Kidney epithelial cell (primary cell): ENCODE measurements at regions not wholly inside any gene's neighbourhood (a gene's known extent, or its start where the extent isn't known, plus 50 kb on each side); places are given as distances from the start of the nearest gene placed in this dataset.

Source experiments
- DNase-seq: peaks from one replicate; pipeline ENCODE4 v3.0.0-alpha.2; 2010; ENCODE audit warnings: low read depth
- H3K27me3 ChIP-seq: 2 replicates; pipeline ENCODE4 v1.6.0; 2011; ENCODE audit warnings: low read length; ENCODE audit not compliant: control insufficient read depth, insufficient read depth
- H3K36me3 ChIP-seq: 2 replicates; pipeline ENCODE4 v1.5.1; 2011; ENCODE audit warnings: low read length; ENCODE audit not compliant: control insufficient read depth, insufficient read depth
- H3K4me3 ChIP-seq: 2 replicates; pipeline ENCODE4 v1.5.1; 2011; ENCODE audit warnings: low read depth, mild to moderate bottlenecking, control low read depth, low read length
- TF ChIP-seq, protein P1 (sequence below): IDR thresholded peaks from 2 replicates; pipeline ENCODE4 v1.5.1; 2011; ENCODE audit warnings: mild to moderate bottlenecking, moderate library complexity, low read length, control low read depth, inconsistent platforms; ENCODE audit not compliant: insufficient read depth, poor library complexity, severe bottlenecking

DNA sequence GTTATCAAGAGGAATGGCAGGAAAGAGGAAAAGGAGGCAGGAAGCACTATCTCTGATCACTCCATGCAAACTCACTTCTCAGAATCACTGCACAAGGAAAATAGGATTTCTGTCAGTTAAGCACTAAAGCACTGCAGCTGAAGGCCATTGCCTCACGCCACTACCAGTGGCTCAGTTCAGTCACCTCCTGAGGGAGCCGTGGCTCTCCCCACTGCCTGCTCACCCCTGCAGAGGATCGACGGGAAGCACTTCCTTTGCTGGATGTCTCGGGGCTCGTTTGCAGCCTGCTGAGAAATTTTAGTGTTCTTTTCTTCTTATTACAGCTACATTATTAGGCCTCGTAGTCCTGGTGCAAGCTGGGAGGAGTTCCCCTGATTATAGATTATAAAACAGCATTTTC is 90.1 kb upstream of the ADCY1 start:
- H3K4me3 ChIP-seq, result no peak overlapping the region

DNA sequence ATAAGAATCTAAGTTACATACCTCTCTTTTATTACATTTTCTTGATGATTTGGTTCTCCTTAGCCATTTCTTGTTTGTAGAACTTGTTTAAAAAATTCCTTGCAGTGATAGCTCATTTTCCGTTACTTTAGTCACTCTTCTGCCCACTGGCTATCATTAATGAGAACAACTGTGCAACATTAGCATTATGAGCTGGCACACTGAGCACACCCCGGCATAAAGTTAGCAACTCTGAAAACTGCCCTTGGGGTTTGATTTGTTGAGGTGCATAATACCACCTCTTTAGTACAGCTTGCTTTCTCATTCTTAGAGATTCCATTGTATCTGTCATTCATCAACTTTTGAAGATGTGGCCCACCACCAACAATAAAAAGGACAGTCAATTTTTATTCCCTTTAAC is 87.6 kb upstream of the ADCY1 start:
- H3K27me3 ChIP-seq, result no peaks in the 10 kb centered on the region
- TF ChIP-seq, protein P1, sequence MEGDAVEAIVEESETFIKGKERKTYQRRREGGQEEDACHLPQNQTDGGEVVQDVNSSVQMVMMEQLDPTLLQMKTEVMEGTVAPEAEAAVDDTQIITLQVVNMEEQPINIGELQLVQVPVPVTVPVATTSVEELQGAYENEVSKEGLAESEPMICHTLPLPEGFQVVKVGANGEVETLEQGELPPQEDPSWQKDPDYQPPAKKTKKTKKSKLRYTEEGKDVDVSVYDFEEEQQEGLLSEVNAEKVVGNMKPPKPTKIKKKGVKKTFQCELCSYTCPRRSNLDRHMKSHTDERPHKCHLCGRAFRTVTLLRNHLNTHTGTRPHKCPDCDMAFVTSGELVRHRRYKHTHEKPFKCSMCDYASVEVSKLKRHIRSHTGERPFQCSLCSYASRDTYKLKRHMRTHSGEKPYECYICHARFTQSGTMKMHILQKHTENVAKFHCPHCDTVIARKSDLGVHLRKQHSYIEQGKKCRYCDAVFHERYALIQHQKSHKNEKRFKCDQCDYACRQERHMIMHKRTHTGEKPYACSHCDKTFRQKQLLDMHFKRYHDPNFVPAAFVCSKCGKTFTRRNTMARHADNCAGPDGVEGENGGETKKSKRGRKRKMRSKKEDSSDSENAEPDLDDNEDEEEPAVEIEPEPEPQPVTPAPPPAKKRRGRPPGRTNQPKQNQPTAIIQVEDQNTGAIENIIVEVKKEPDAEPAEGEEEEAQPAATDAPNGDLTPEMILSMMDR, result no peak
- no peak for DNase-seq
- H3K36me3 ChIP-seq, result no peaks in the 10 kb centered on the region
- no peak overlapping the region for H3K4me3 ChIP-seq

More for the DNA sequence above, 90.1 kb upstream of the ADCY1 start:
- H3K36me3 ChIP-seq, result no peaks in the 10 kb centered on the region
- TF ChIP-seq, protein P1, result no peak
- no peak for DNase-seq
- H3K27me3 ChIP-seq, result no peaks in the 10 kb centered on the region

DNA sequence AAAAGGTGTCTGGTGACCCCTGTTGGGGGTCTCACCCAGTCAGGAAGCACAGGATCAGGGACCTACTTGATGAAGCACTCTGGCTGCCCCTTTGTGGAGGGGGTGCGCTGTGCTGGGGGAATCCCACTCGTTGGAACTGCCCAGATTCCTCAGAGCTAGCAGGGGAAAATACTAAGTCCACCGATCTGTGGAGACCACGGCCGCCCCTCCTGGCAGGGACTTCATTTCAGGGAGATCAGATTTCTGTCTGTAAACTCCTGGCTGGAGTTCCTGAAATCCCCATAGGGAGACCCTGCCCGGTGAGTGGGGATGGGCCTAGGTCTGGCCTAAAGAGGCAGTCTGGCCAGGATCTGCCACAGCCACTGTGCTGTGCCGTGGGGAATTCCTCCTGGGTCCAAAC is 79.3 kb upstream of the ADCY1 start:
- TF ChIP-seq, protein P1, result no peak
- H3K27me3 ChIP-seq, result no peaks in the 10 kb centered on the region
- H3K36me3 ChIP-seq, result no peaks in the 10 kb centered on the region
- no peak overlapping the region for H3K4me3 ChIP-seq
- no peak for DNase-seq

DNA sequence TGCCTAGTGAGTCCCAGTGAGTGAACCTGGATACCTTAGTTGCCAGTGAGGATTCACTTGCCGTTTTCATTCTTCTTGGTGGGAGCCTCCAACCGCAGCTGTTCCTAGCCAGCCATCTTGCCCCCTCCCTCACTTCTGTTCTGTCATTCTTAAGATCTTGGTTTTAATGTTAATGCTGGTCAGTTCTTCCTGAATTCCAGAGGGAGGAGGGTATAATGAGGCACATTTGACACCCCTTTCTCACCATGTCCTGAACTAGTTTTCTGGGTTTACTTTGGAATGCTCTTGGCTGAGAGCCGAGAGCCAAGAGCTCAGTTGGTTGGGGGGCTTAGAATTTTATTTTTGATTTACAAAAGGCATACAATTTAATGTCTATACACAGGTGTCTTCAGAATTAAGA is 78.5 kb upstream of the ADCY1 start:
- TF ChIP-seq, protein P1, result no peak
- H3K27me3 ChIP-seq, result no peaks in the 10 kb centered on the region
- no peaks in the 10 kb centered on the region for H3K36me3 ChIP-seq
- H3K4me3 ChIP-seq, result no peak overlapping the region
- DNase-seq, result no peak

DNA sequence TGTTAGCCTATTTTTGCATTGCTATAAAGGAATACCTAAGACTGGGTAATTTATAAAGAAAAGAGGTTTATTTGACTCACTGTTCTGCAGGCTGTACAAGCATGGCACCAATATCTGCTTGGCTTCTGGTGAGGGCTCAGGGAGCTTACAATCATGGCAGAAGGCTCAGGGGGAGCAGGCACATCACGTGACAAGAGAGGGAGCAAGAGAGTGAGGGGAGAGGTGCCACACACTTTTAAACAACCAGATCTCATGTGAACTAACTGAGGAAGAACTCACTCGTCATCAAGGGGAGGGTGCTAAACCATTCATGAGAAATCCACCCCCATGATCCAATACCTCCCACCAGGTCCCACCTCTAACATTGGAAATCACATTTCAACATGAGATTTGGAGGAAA is 73.9 kb upstream of the ADCY1 start:
- Histone ChIP-seq H3K4me3 (no peak overlapping the region), H3K36me3 (no peaks in the 10 kb centered on the region), H3K27me3 (no peaks in the 10 kb centered on the region)
- TF ChIP-seq, protein P1, result no peak
- no peak for DNase-seq

DNA sequence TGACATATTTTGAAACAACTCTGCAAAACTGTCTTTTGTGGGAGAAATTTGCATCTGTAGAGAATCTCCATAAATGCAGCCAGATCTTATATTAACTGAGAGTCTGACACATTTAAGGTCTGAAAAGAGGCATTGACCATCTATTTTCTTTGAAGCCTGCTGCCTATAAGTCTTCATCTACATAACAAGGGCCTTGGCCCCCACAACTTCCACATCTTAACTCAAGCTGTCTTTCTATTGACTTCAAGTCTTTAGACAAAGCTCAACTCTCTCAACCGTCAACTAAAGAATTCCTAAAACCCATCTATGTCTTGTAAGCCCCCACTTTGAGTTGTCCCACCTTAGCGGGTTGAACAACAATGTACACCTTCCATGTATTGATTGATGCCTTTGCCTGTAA is 72.4 kb upstream of the ADCY1 start:
- no peaks in the 10 kb centered on the region for H3K27me3 ChIP-seq
- no peak for DNase-seq
- TF ChIP-seq, protein P1, result no peak
- no peak overlapping the region for H3K4me3 ChIP-seq
- no peaks in the 10 kb centered on the region for H3K36me3 ChIP-seq
